Caco-2 (cell line): ENCODE measurements at regions not wholly inside any gene's neighbourhood (a gene's known extent, or its start where the extent isn't known, plus 50 kb on each side); places are given as distances from the start of the nearest gene placed in this dataset.

Source experiments
- BruUV-seq: library from RNA; stranded (reverse); fragments of 400-500 nt; replicated peaks from 2 replicates; lab custom pipeline; 2021; lab: Mats Ljungman, UMichigan
- CTCF ChIA-PET: fragments of 300-600 bp; sonication (Branson Sonifier 250); formaldehyde crosslinking; loops from one replicate; lab custom pipeline; 2022; ENCODE audit warnings: antibody characterized with exemption; lab: Charles Lee
- POLR2A ChIA-PET: fragments of 300-600 bp; sonication (Branson Sonifier 250); formaldehyde crosslinking; loops from one replicate; lab custom pipeline; 2022; ENCODE audit warnings: antibody characterized with exemption; lab: Charles Lee
- DNase-seq, 2 experiments: peaks; one replicate each; pipeline versions ENCODE4 v3.0.0 to v3.0.0-alpha.2; 2020 to 2022
- H3K27me3 ChIP-seq: replicated peaks from 2 replicates; pipeline ENCODE4 v1.6.0; 2011; ENCODE audit warnings: low read length; ENCODE audit not compliant: control insufficient read depth, insufficient read depth
- H3K36me3 ChIP-seq: 2 replicates; pipeline ENCODE4 v1.5.1; 2011; ENCODE audit warnings: low read length; ENCODE audit not compliant: control insufficient read depth, insufficient read depth
- H3K4me1 ChIP-seq: fragments of 250-450 bp; sonication (Bioruptor Pico); 2 replicates; pipeline ENCODE4 v1.5.1; 2020; ENCODE audit warnings: mild to moderate bottlenecking
- H3K4me3 ChIP-seq: 2 replicates; pipeline ENCODE4 v1.5.1; 2011; ENCODE audit warnings: low read depth, mild to moderate bottlenecking, control low read depth, low read length
- H3K9me3 ChIP-seq: fragments of 250-450 bp; sonication (Bioruptor Pico); 2 replicates; pipeline ENCODE4 v1.5.1; 2020; ENCODE audit warnings: mild to moderate bottlenecking, moderate library complexity
- H3K27ac Mint-ChIP-seq: one replicate; pipeline ENCODE4 v1.8.0; 2022; ENCODE audit warnings: mixed read lengths; ENCODE audit not compliant: unreplicated experiment
- H3K27me3 Mint-ChIP-seq: one replicate; pipeline ENCODE4 v1.8.0; 2022; ENCODE audit warnings: mixed read lengths; ENCODE audit not compliant: insufficient read depth, unreplicated experiment
- H3K36me3 Mint-ChIP-seq: one replicate; pipeline ENCODE4 v1.8.0; 2022; ENCODE audit warnings: mild to moderate bottlenecking, mixed read lengths; ENCODE audit not compliant: insufficient read depth, unreplicated experiment
- H3K4me1 Mint-ChIP-seq: one replicate; pipeline ENCODE4 v1.8.0; 2022; ENCODE audit warnings: low read depth, mixed read lengths; ENCODE audit not compliant: unreplicated experiment
- H3K4me3 Mint-ChIP-seq: one replicate; pipeline ENCODE4 v1.8.0; 2022; ENCODE audit warnings: mild to moderate bottlenecking, moderate library complexity, mixed read lengths; ENCODE audit not compliant: unreplicated experiment
- H3K9me3 Mint-ChIP-seq: one replicate; pipeline ENCODE4 v1.8.0; 2022; ENCODE audit warnings: mixed read lengths; ENCODE audit not compliant: unreplicated experiment
- intact Hi-C: fragments of 100-400 bp; cut with micrococcal nuclease; formaldehyde crosslinking; loops from one replicate; pipeline ENCODE4 v1.10.0; 2022; ENCODE audit not compliant: unreplicated experiment
- TF ChIP-seq, protein P1 (sequence below), 2 experiments: fragments of 200-600 bp in 1 of 2; IDR thresholded peaks; 1 replicate in 1 of 2; 2 replicates in 1 of 2; pipeline versions ENCODE4 v1.5.1 to v1.8.0; 2011 to 2022; ENCODE audit warnings: antibody characterized with exemption in 1 of 2, control low read depth in 1 of 2, inconsistent platforms in 1 of 2, low read depth in 1 of 2, low read length in 1 of 2, mild to moderate bottlenecking in 1 of 2, moderate library complexity in 1 of 2; ENCODE audit not compliant: insufficient read depth in 1 of 2, severe bottlenecking in 1 of 2, unreplicated experiment in 1 of 2

DNA sequence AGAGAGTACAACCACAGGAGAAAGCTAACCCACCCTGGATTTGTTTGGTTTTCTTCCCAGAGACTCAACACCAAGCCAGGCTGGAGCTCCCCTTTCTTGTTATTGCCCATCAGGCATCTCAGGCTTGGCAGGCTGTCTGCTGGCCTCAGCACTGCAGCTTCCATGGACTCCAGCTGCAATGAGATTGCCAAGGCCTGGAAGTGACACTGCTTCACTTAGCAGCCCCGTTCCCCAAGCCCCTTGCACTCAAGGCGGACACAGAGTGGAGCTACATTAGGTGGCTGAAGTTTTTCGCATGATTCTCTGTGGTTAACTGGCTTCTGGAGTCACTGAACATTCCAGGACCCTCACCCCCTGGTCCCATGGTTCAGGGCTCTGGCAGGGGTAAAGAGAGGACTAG is 163.1 kb upstream of the GDF10 start:
- Mint-ChIP-seq H3K27me3 (no peaks in the 10 kb centered on the region), H3K36me3 (no peaks in the 10 kb centered on the region), H3K4me3 (no peak overlapping the region), H3K27ac (no peak overlapping the region), H3K9me3 (peaks cover 9% of the 10 kb centered on the region), H3K4me1 (no peaks in the 10 kb centered on the region)
- no TSS peak for BruUV-seq
- TF ChIP-seq, protein P1, sequence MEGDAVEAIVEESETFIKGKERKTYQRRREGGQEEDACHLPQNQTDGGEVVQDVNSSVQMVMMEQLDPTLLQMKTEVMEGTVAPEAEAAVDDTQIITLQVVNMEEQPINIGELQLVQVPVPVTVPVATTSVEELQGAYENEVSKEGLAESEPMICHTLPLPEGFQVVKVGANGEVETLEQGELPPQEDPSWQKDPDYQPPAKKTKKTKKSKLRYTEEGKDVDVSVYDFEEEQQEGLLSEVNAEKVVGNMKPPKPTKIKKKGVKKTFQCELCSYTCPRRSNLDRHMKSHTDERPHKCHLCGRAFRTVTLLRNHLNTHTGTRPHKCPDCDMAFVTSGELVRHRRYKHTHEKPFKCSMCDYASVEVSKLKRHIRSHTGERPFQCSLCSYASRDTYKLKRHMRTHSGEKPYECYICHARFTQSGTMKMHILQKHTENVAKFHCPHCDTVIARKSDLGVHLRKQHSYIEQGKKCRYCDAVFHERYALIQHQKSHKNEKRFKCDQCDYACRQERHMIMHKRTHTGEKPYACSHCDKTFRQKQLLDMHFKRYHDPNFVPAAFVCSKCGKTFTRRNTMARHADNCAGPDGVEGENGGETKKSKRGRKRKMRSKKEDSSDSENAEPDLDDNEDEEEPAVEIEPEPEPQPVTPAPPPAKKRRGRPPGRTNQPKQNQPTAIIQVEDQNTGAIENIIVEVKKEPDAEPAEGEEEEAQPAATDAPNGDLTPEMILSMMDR (IDR thresholded peaks at IDR 0.05; ENCODE audit: insufficient read depth in 1 of 2, low read depth in 1 of 2, low read length in 1 of 2, severe bottlenecking in 1 of 2, unreplicated experiment in 1 of 2), result no peak
- no peaks in the 10 kb centered on the region for H3K36me3 ChIP-seq
- H3K4me3 ChIP-seq, result no peak overlapping the region
- POLR2A ChIA-PET, result no interaction called here
- no peaks in the 10 kb centered on the region for H3K9me3 ChIP-seq
- intact Hi-C loops, result no loop called here
- CTCF ChIA-PET, result interaction anchor here (0.7 to 0.8 kb wide), 2 partner anchors 89 to 175 kb away, joined by 3 to 4 read pairs; no protein-coding TSS in a partner anchor
- H3K27me3 ChIP-seq, result no peaks in the 10 kb centered on the region
- H3K4me1 ChIP-seq, result no peaks in the 10 kb centered on the region
- DNase-seq, result no peak

DNA sequence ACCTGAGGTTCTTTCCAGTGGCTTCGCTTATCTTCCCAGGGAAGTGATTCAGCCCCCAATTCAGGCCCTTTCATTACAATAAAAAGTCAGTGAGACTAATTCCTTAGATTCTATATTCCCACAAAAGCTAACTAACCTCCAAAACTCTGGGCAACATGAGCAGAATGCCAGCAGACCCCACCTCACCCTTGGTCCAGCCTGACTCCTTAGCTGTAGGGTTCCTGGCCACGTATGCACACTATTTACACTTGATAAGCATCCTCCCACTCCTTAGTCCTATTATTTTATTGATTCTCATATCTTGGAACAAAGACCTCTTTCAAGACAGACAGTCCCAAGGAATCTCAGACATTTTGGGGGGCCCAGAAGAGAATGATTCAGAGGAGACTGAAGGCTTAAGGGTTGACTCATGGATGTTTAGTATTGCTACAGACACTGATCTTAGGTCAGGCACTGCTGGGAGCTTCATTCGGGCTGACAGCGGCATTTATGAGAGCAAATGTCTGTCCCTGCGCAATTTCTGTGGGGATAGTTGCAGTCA is 162.6 kb upstream of the GDF10 start:
- Histone ChIP-seq H3K4me3 (no peak overlapping the region), H3K36me3 (no peaks in the 10 kb centered on the region), H3K27me3 (no peaks in the 10 kb centered on the region), H3K9me3 (no peaks in the 10 kb centered on the region), H3K4me1 (no peaks in the 10 kb centered on the region)
- intact Hi-C loops, result no loop called here
- Mint-ChIP-seq H3K27ac (no peak overlapping the region), H3K4me3 (no peak overlapping the region), H3K27me3 (no peaks in the 10 kb centered on the region), H3K9me3 (peaks cover 9% of the 10 kb centered on the region), H3K36me3 (no peaks in the 10 kb centered on the region), H3K4me1 (no peaks in the 10 kb centered on the region)
- TF ChIP-seq, protein P1 (IDR thresholded peaks at IDR 0.05; ENCODE audit: insufficient read depth in 1 of 2, low read depth in 1 of 2, low read length in 1 of 2, severe bottlenecking in 1 of 2, unreplicated experiment in 1 of 2), result no peak
- no peak for DNase-seq
- POLR2A ChIA-PET, result no interaction called here
- BruUV-seq, result no TSS peak
- CTCF ChIA-PET, result interaction anchor here (0.7 kb wide), 1 partner anchor 90 kb away, joined by 4 read pairs; no protein-coding TSS in a partner anchor

DNA sequence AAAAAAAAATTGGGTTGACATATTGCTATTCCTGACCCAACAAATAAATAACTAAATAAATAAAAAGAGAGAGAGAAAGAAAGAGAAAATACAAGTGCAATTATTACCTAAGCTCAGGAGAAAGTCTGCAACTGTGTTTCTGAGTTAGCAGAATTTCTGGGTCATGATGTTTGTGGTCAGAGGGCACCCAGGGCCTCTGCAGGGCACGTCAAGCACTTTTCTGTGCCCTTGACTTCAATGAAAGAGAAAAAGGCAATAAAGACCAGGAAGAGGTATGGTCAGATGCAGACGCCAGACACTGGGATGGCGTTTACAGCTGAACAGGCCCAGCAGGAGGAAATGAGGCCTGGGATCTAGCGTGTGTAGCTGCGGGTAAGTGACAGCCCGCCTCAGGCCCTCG is 160.9 kb upstream of the GDF10 start:
- H3K36me3 ChIP-seq, result no peaks in the 10 kb centered on the region
- intact Hi-C loops, result no loop called here
- no peak overlapping the region for H3K4me3 Mint-ChIP-seq
- H3K36me3 Mint-ChIP-seq, result no peaks in the 10 kb centered on the region
- H3K9me3 ChIP-seq, result no peaks in the 10 kb centered on the region
- no TSS peak for BruUV-seq
- H3K4me1 ChIP-seq, result no peaks in the 10 kb centered on the region
- ChIA-PET POLR2A (no interaction called here), CTCF (no interaction called here)
- no peaks in the 10 kb centered on the region for H3K27me3 Mint-ChIP-seq
- TF ChIP-seq, protein P1 (IDR thresholded peaks at IDR 0.05; ENCODE audit: insufficient read depth in 1 of 2, low read depth in 1 of 2, low read length in 1 of 2, severe bottlenecking in 1 of 2, unreplicated experiment in 1 of 2), result no peak
- DNase-seq, result no peak
- no peak overlapping the region for H3K27ac Mint-ChIP-seq
- no peaks in the 10 kb centered on the region for H3K27me3 ChIP-seq
- peaks cover 9% of the 10 kb centered on the region for H3K9me3 Mint-ChIP-seq
- no peak overlapping the region for H3K4me3 ChIP-seq
- H3K4me1 Mint-ChIP-seq, result no peaks in the 10 kb centered on the region
